ENCODE measurements at regions not wholly inside any gene's neighbourhood (a gene's known extent, or its start where the extent isn't known, plus 50 kb on each side); places are given as distances from the start of the nearest gene placed in this dataset.

DNA sequence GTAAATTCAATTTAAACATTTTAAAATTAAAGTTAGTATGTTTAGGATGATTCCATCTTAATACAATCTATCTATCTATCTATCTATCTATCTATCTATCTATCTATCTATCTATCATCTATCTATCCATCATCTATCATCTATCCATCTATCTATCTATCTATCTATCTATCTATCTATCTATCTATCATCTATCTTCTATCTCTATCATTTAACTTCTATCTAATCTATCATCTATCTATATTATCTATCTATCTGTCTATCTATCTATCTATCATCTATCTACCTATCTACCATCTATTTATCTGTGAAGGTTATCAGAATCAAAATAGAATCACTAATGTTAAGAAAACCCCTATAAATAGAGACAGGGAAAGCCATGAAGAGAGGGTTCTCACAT is 78.3 kb downstream of the RAMP3 start:
- no peak for DNase-seq (ENCODE audit: low read depth)

DNA sequence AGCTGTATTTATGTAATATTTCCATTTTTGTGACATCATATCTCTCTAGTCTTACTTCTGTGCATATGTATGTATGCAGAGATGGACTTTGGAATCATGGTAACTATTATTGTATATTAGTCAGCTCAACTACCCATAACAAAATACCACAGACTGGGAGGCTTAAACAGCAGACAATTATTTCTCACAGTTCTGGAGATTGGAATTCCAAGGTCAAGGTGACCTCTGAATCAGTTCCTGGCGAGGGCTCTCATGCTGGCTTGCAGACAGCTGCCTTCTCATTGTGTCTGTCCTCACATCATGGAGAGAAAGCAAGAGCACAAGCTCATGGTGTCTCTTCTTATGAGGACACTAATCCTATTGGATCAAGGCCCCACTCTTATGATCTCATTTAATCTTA is 79.1 kb downstream of the RAMP3 start:
- no peak for DNase-seq (ENCODE audit: low read depth)

DNA sequence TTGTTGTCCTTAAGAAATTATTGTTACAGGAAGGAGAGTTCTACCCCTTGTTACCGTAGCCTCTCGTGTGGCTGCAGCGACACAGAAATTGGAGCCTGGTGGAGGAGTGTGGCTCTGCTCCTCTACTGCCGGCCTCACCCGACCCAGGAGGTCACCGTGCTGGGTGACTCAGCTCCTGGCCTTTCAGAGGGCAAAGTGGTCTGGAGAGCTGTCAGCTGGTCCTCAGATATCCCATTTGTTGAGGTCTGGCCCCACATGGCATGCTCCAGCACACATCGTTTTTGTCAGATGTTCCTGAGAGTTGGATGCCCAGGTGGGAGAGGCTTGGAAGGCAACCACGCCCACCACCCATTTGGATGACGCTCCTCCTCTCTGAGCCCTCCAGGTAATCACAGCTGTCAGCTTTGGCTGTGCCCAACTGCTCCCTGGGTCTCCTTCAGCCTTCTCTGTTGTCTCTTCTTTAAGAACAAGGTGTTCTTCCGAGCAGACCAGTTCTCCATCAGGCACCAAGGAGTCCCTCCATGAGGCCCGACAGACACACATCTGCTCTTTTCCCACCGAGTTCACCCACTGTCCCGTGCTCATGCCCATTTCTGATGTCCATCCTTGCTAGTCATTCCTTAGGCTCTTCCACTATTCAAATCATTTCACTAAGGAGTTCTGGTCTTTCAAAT is 80.3 kb downstream of the RAMP3 start:
- DNase-seq (ENCODE audit: low read depth), result no peak

DNA sequence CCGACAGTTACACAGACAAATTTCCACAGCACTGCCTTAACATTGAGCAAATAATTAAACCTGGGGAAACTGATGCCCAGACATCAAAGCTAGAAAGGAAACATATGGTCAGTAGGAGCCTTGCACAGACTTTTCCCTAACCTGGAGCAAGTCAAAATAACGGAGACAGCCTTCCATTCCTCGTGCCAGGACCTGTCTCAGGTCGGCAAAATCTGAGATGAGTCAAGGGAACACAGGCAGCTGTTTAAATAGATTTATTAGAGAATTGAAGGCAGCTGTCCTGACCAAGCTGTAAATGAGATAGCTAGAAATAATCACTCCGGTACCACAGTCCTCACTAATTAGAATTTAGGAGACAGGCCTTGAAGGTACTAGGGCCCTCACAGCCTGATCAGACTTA is 81.2 kb downstream of the RAMP3 start:
- DNase-seq (ENCODE audit: low read depth), result no peak

DNA sequence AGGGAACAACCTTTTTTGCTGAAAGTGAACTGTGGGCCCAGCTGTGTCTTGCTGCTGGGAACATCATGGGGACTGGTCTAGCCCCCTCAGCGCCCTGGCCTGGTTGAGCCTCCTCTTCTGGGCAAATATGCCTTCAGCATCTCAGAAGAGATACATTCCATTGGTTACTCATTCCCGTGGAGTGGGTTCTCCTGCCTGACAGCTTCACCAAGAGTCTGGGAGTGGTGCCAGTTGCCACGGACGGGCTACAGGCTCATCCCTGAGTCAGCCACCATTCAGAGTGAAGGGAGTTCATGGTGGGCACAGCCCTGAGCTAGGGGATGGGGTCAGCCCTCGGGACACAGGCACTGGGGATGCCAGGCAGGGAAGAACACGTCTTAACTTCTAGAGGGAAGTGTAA is 81.9 kb downstream of the RAMP3 start:
- no peak for DNase-seq (ENCODE audit: low read depth)

DNA sequence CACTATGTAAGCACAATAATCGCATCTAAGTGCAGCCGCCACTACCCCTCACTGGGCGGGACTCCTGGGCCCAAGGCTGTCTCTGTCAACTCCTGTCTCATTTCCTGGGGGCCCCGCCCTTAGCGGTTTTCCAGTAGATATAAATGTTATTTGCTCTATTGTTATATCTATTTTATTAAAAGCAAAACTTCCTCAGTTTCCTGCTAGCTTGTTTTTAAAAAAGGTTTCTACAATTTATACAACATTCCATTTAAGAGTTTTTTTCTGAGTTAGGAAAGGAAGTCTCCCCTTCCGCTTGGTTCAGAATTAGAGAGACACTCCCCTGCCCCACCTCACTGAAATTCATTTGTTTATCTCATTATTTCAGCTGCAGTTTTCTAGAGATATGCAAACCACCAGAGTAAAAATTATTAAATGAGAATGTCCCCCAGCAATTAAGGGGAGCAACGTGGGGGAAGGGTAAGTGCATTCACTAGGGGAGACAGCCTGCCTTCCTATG is 82.7 kb downstream of the RAMP3 start:
- no peak for DNase-seq (ENCODE audit: low read depth)

DNA sequence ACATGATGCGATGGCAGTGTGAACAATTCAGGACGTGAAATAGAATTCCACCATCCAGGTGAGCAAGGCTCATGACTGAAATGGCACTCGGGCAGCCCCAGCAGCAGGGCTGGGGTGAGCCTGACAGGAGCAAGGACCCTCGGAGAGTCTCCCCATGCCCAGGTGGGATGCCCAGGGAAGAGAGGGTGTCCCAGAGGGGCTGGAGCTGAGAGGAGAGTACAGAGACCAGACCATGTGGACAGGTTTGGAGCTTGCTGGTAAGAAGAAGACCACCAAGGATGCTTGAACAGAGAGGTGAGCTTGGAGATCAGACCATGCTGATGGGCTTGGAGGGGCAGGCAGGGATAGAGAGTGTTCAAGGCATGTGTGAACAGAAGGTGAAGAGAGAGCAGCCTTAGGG is 83.3 kb downstream of the RAMP3 start:
- no peak for DNase-seq (ENCODE audit: low read depth)

DNA sequence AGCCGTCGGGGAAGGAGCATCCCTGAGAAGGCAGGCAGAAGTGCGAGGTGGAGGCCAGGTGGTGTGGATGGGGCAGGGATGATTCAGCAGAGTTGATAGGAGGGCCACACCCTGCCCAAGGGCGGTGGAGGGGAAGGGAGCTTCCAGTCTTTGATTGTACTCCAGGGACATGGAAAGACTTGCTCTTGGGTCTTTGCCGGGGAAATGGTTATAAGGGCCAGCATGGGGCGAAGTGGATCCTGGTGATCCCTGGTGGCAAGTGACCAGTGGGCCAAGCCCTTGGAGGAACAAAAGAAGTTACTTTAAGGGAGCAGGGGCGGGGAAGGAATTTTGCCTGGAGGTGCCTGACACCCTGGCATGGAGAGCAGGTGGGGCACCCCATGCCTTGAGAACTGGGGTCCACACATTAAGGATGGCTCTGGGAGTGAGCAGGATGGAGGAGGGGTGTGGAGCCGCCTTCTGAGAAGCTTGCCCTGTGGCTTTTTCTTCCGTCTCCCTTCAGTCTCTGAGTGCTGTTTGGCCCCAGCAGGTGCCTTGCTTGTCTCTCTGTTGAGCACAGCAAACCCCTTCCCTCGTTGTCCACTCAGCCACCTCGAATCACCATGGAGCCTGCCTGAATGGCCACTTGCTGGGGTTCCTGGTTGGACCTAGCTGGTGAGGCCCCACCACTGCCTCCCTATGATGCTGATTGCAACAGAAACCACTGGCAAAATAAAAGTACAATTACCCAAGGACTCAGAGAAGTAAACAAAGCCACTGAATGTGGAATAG is 83.9 kb downstream of the RAMP3 start:
- no peak for DNase-seq (ENCODE audit: low read depth)

DNA sequence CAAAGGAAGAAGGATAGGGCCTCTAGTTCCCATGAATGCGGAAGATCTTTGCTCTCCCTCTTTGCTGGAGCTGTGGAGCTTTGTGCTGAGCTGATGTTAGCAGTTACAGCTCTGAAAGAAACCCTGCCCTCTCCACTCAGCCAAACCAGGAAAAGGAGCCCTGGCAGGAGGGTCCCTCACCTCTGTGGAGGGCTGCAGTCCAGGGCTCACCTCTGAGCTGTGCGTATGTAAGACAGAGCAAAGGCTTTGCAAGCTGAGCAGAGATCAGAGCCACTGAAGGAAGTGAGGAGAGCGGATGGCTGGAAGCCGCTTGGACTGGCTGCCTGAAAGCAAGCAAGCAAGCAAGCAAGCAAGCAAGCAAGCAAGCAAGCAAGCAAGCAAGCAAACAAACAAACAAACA is 84.7 kb downstream of the RAMP3 start:
- DNase-seq (ENCODE audit: low read depth), result no peak

DNA sequence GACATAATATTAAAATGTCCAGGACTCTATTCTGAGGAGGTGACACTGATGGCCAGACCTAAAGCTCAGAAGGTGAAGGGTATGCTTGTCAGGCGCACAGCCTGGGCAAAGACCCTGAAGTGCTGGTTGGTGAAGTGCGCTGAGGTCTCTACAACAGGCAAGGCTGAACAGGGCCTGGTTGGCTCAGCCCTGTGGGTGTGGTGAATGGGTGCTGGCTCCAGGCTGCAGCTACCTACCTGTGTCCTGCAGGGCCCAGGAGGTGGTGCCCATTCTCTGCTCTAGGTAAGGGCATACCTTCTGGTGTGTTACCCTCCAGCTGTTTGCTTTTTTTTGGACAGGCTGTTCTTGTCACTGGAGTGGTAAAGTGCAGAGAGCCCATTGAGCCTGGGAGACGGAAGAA is 85.1 kb downstream of the RAMP3 start:
- DNase-seq (ENCODE audit: low read depth), result no peak

DNA sequence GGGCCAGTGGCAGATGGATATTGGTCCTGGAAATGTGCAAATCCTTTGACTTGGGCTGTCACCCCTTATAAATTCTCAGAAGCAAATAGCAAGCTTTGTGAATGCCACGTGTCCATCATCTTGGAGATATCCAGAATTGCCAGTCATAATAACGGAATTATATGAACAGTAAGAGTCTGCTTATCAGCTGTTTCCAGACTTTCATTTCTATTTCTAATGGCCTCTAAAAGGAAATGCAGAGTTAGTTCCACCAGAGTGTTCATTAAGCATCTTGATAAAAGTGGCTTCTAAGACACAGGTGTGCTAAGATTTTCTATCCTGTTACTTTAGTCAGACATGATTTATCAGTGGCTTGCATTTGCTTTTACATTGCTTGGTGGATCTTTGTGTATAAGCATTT is 87.4 kb downstream of the RAMP3 start:
- DNase-seq (ENCODE audit: low read depth), result no peak

DNA sequence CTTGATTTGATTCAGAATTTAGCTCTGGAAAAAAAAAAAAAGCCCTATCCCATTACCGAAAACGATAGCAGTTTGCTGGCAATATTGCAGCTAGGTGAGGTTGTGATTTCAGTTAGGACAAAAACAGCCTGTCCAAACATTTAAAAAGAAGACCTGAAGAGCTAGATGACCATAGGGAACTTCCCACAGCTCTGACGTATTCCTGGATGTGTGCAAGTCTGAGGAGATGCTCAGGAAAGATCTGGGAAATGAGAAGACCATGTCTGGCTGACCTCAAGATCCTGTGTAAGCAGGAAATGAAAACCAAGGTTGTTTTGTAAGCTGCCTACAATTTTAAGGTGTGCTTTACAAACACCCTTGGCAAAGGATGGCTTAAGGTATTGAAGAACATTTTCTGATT is 88.7 kb downstream of the RAMP3 start:
- no peak for DNase-seq (ENCODE audit: low read depth)

DNA sequence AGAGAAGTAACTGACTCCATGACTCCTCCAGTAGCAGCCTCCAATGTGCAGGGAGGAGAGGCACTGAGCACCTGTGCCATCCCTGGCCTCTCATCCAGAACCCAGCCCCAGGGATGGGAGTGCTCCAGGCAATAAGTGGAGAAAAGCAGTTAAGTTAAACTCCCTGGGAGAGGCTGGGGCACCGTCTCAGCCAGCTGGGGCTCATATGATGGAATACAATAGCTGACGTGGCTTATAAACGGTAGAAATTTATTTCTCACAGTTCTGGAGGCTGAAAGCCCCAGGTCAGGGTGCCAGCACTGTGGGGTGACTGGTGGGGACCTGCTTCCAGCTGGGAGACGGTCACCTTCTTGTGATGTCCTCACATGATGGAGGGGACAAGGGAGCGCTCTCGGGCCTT is 94.7 kb downstream of the RAMP3 start:
- no peak for DNase-seq (ENCODE audit: low read depth)

DNA sequence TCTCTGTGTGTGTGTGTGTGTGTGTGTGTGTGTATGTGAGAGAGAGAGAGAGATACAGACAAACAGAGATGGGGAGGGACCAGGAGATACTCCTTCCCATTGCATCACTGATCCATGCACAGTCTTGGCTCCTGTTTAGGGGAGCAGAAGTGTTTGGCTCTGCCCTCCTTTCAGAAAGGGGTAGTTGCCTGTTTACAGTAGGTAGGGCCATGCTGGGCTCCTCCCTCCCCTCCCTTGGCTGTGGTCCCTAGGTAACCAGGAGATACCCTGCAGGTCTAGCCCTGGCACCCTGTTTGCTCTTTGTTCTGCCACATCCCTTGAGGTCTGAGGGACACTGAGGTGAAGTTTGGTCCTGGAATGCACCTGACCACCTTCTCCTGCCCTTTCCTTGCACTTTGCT is 95.3 kb downstream of the RAMP3 start:
- no peak for DNase-seq (ENCODE audit: low read depth)

DNA sequence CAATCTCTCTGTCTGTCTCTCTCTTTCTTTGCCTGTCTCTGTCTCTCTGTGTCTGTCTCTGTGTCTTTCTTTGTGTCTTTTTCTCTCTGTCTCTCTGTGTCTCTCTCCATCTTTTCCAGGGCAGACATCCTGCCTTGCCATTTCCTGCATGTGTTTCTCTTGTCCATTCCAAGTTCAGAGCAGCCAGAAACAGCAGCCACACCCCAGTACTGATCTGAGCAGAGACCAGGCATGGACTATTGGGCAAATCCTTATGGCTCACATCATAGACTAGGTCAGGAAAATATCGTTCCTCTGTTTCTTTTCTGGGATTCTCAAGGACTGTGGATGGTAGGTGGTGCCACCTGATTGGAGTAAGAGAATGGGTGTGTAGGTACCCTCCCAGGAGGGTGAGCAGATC is 95.8 kb downstream of the RAMP3 start:
- DNase-seq (ENCODE audit: low read depth), result no peak

DNA sequence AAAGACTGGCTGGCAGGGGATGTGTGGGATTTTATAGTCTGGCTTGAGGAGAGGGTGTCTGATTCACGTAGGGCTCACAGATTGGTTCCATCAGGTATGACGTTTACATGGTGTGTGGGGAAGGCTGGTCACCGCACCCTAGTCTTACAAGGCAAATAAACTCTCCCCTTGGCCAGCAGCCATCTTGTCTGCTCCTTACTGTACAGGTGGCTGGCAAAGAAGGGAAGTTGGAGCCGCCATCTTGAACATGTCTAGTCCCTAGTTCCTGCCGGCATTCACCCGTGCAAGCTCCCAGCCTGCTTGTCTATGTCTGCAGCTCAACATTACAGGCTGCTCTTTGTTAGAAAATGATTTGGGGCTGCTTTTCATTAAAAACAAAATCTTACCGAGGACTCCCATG is 97.6 kb downstream of the RAMP3 start:
- DNase-seq (ENCODE audit: low read depth), result no peak

DNA sequence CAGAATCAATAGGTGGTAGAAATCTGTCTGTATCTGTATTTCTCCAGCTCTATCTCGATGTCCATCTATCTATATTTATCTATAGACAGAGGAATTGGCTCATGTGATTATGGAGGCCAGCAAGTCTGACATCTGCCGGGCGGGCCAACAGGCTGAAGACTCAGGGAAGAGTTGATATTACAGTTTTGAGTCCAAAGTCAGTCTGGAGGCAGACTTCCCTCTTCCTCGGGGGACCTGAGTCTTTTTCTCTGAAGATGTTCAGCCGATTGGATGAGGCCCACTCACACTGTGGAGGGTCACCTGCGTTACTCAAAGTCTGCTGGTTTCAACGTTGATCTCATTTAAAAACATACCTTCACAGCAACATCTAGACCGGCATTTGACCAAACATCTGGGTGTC is 98.7 kb downstream of the RAMP3 start:
- no peak for DNase-seq (ENCODE audit: low read depth)

DNA sequence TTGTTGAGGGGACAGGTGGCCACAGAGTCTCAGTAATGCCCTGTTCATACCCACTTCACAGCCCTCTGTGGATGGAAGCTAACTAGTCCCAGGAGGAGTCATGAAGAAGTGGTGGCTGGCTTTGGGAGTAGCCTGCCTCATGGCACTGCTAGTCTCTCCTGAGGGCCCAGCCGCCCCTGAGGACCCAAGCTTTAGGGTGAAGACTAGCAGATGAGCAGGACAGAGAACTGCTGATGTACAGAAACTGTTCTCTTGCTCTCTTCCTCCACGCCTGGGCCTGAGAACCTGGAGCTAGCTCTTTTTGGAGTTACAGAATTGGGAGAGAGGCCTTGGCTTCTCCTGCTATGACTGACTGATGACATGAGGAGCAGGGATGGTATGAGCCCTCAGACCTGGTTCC is 99.2 kb downstream of the RAMP3 start:
- DNase-seq (ENCODE audit: low read depth), result no peak

DNA sequence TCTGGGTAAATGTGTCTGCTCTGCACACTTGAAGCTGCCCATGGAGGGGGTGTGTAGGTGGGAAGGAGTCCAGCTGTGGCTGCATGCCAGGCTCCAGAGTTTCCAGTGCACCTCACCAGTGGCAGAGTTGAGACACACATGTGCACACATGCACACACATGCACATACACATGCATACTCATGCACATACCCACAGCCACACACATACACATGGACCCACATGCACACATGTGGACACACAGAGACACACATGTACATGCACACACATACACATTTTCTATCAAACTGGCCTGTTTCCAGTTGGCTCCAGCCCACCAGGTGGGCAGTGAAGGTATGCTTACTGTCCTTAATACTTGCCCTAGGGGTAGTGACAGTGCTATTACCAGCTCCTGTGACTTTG is 99.7 kb downstream of the RAMP3 start:
- DNase-seq (ENCODE audit: low read depth), result no peak

DNA sequence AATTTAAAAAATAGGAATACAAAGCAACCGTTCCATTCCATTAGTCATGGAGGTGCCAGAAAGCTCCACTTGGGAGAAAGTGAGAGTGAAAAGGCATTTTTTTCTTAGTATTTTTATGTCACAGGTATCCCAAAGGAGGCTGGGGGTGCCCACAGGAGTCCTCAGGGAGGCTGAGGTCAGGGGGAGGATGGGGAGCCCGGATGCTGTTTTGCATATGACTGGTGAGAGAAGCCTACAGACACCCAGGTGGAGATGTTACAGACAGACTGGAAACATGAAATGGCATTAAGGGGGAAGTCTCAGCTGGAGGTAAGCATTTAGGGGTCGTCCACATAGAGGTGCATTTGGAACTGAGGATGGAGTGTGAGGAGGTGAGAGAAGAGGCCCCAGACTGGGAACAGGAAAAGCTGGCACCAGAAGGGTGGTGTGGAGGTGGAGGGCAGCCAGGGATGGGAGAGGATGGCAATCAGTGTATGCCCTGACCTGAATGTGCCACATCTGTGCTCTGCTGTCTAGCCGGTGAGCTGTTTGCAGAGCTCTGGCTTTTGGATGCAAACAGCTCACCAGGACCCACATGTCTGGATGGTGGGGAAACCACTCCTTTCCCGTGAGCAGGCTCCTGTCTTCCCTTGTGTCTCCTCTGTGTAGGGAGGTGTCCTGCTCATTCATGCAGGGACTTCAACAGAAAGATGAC is 101.1 kb downstream of the RAMP3 start:
- DNase-seq (ENCODE audit: low read depth), result no peak

DNA sequence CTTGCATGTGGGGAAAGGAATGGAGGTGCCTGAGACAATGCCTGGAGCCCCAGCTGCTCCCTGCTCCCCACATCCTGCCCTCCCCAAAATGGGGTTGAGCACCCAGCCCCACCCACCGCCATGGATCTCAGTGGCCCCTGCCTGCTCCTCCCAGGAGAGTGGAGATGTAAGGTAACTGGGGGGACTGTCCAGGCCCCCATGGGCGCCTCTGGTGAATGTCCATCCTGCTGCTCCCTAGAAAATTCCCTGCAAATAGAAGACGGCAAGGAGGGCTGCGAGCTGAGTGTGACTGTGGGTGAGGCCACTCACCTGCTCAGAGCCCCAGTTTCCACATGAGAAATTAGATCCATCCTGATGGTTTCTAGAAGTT is 101.6 kb downstream of the RAMP3 start:
- DNase-seq (ENCODE audit: low read depth), result no peak

DNA sequence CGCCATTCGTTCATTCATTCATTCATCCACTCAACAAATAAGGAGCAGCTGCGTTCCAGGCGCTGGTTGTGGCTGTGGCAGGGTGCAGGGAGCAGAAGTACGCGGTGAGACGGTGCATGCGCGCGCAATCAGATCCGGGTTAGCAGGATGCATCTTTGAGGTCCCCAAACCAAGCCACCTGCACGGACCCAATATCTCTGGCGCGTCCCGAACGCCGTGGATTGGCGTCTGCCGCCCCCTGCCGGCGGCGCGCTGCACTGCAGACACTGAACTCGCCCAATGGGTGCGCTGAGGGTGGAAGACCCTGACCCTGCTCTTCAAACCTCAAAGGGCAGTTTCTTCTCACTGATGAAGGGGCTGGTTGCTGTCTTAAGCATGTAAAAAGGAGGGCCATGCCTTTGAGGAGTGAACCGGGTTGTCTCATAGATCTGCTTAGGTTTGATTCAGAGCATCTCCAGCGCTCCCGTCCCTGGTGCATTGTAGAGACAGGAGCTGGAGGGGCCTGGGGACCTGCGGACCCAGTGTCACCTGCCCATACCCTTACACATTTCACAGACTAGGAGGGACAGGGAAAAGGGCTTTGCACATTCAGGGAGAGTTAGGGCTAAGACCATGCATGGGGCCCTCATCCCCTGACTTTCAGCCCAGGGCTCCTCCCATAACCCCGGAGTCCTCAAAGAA is 102.5 kb downstream of the RAMP3 start:
- DNase-seq (ENCODE audit: low read depth), result peak; percentile 40

DNA sequence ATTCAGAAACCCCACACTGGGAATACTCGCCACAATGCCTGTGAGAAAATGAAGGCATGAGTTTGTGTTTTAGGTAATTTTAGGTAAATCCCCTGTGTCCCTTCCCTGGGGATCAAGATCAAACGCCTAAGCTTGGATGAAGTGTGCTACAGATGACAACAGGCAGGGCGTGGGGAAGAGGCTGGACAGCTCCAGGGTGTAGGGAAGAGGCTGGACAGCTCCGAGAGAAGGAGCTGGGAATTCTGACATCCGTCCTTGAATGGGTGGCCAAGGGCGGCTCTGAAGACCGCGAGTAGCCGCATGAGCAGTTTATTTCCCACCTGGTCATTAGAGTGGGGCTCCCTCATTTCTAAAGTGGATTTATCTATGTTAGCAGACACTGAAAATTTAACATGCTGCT is 109.7 kb downstream of the RAMP3 start:
- DNase-seq (ENCODE audit: low read depth), result no peak

Data from stimulated activated CD8-positive, alpha-beta memory T cell treated with anti-CD3 and anti-CD28 coated beads, Interleukin-12 subunit alpha, Interleukin-12 subunit beta, amount 100 ng/mL, for 1 hour (primary cell).